IPS-18c (cell line): ENCODE measurements at regions not wholly inside any gene's neighbourhood (a gene's known extent, or its start where the extent isn't known, plus 50 kb on each side); places are given as distances from the start of the nearest gene placed in this dataset.

ENCODE experiments used
- H3K4me3 ChIP-seq: 2 replicates; pipeline ENCODE4 v1.7.0; 2013; ENCODE audit warnings: low read depth, mild to moderate bottlenecking, low read length, moderate library complexity; ENCODE audit not compliant: insufficient read depth
- H3K9me3 ChIP-seq: one replicate; pipeline ENCODE4 v1.6.1; 2013; ENCODE audit warnings: mild to moderate bottlenecking, low read length, moderate library complexity; ENCODE audit not compliant: control insufficient read depth, insufficient read depth

GRCh38 chr5:125574491-125575044, 828.1 kb upstream of the ZNF608 start:
- Histone ChIP-seq H3K9me3 (no peaks in the 10 kb centered on the region), H3K4me3 (no peak overlapping the region)

DNA sequence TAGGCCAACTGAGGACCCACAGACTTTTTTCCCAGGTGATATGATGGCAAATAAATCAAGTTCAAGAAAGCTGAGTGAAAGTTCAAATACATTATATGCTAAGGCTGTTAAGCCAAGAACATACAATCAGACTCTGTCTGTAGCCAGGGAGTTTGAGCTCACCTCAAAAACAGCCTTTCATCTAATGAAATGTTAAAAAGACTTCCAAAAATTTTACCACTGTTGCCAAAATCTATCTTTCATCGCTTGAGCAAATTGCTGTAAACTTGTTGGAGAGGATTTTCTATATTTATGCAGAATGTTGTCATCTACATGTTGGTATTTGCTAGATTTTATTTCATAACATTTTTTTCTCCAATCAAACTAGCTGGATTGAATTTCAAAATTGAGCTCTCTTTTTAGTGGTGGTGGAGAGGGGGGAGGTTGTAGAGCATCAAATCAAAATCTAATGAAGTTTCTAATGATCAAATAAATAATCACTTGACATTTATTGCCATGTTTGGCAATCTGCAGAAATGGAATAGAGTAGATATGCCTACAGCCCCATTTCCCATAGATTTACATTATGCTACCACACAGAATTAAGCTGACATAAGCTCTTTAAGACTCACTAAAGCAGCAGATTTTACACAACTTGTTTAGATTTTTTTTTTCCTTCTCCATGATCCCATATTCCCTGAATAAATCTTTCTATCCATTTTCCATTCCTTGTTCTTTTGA, 828.9 kb upstream of the ZNF608 start:
- Histone ChIP-seq H3K4me3 (no peak overlapping the region), H3K9me3 (no peaks in the 10 kb centered on the region)

DNA sequence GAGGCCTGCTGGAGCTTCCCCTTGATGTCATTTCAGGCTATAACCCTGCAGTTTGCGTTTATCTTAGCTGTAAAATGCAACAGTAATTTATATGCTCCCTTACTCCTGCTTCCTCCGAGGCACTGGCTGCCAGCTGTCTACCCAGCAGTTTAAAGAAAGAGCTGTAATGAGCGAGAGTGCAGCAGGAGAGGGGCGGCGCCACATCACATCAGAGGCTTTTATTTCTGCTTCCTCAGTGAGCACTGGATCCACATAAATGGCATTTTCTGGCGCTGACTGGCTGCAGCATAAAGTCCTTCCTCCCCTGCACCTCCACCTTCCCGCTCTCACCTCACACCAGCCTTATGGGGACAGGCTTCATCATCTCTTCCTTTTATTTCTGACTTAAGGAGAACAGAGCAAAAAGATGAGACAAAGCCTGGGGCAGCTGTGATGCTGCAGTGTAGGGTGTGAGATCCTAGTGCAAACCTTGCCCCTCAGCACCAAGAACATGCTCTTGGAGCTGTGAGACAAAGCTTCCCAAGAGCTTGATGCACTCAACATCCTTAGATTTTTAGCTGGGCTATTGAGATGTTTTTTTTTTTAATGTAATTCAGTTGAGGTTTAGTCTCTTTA, 829.6 kb upstream of the ZNF608 start:
- Histone ChIP-seq H3K9me3 (no peaks in the 10 kb centered on the region), H3K4me3 (no peak overlapping the region)

- Histone ChIP-seq H3K9me3 (no peaks in the 10 kb centered on the region), H3K4me3 (no peak overlapping the region)
Measured at GRCh38 chr5:125576822-125577221, 830.4 kb upstream of the ZNF608 start.

GRCh38 chr5:125578551-125578950, 832.1 kb upstream of the ZNF608 start:
- Histone ChIP-seq H3K4me3 (no peak overlapping the region), H3K9me3 (no peaks in the 10 kb centered on the region)

DNA sequence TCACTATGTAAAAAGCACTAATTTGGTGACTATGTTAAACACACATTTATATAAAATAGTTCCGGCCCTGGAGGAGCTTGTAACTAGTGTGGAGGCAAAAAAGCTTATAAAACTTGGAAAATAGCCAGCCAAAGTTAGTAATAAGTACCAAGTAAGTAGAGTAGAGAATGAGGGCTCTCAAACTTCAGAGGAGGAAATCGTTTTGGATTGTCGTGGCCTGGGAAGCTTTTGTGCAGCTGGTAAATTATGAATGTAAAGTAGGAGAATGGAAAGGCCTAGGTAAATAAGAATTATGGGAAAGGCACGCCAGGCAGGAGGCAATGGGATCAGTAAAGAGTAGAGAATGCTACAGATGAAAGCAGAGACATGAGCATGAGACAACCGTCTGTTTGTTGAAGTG, 832.7 kb upstream of the ZNF608 start:
- H3K4me3 ChIP-seq, result no peak overlapping the region
- H3K9me3 ChIP-seq, result no peaks in the 10 kb centered on the region

GRCh38 chr5:125581311-125581710, 834.9 kb upstream of the ZNF608 start:
- Histone ChIP-seq H3K9me3 (no peaks in the 10 kb centered on the region), H3K4me3 (no peak overlapping the region)

- Histone ChIP-seq H3K4me3 (no peak overlapping the region), H3K9me3 (no peaks in the 10 kb centered on the region)
Measured at GRCh38 chr5:125582352-125582751, 835.9 kb upstream of the ZNF608 start.

DNA sequence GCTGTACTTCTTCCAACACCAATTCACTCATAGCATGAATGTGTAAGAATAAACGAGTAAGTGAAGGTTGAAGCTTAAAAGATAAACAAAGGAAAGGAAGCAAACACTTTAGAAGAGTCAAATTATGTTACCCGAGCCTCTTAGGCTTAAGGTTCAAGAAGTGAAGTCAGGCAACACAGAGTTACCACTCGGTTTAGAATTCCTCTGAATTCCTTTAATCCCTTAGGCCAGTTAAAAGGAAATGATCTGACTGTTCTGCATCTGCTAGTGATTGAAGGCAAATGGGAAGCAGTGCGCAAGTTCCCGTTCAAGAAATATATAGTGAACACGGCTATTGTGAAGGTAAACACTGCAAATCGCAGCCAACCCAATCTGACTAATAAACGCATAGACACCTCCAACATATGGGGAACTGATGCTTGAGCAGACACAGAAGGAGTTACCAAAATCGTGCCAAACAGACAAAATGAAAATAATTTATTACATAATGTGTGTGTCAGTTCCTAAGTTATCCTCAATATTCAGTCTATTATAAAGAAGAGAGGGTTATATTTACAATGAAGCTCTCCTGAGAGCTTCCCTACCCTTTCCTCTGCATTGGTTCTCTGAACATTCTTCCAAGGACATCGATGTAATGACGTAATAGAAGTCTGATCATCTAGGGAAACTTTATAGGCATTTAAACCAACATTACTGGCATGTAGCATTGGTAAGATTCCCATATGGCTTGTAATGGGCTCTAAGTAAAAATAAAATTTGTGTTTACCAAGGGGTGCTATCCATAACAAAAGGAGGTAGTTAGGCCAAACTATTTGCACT, 837.1 kb upstream of the ZNF608 start:
- H3K9me3 ChIP-seq, result no peaks in the 10 kb centered on the region
- H3K4me3 ChIP-seq, result no peak overlapping the region

GRCh38 chr5:125584140-125584520, 837.7 kb upstream of the ZNF608 start:
- no peaks in the 10 kb centered on the region for H3K9me3 ChIP-seq
- no peak overlapping the region for H3K4me3 ChIP-seq

DNA sequence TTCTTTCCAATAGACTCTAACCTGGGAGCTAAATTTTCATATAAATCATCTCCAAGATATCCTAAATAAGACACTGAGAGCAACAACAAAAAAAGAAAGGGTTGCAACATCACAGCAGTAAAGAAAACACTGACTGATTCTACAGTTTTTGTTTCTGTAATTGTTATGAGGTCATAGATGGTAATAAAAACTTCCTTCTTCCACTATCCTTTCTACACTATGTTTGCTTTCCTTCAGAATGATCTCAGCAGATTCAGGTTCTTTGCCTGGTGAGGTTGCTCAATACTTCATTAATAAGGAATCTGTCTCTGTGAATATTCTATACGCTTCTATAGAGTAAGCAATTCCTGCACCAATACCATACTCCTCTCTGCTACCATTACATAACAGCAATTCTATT, 835.6 kb upstream of the GRAMD2B start:
- Histone ChIP-seq H3K4me3 (no peak overlapping the region), H3K9me3 (no peaks in the 10 kb centered on the region)

DNA sequence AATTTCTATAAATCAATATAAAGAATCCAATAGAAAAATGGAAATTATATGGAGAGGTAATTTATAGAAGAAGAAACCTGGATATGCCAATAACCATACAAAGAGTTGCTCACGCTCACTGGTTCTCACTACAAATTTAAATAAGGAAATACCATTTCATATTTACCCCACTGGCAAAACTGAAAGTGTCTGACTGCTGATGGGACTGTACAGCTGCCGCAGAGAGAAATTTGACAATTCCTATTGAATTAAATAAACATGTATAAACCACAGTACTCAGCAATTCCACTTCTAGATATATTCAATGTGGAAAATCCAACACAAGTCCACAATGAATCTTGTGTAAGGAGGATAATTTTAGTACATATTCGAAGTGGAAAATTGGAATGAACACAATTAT, 830.4 kb upstream of the GRAMD2B start:
- H3K9me3 ChIP-seq, result no peaks in the 10 kb centered on the region
- no peak overlapping the region for H3K4me3 ChIP-seq

- no peaks in the 10 kb centered on the region for H3K9me3 ChIP-seq
- no peak overlapping the region for H3K4me3 ChIP-seq
Measured at GRCh38 chr5:125595095-125595494, 828.1 kb upstream of the GRAMD2B start.

- H3K9me3 ChIP-seq, result no peaks in the 10 kb centered on the region
- no peak overlapping the region for H3K4me3 ChIP-seq
Measured at GRCh38 chr5:125595845-125596244, 827.4 kb upstream of the GRAMD2B start.

GRCh38 chr5:125597338-125597737, 825.9 kb upstream of the GRAMD2B start:
- Histone ChIP-seq H3K9me3 (no peaks in the 10 kb centered on the region), H3K4me3 (no peak overlapping the region)

GRCh38 chr5:125600559-125600958, 822.6 kb upstream of the GRAMD2B start:
- Histone ChIP-seq H3K4me3 (no peak overlapping the region), H3K9me3 (no peaks in the 10 kb centered on the region)

DNA sequence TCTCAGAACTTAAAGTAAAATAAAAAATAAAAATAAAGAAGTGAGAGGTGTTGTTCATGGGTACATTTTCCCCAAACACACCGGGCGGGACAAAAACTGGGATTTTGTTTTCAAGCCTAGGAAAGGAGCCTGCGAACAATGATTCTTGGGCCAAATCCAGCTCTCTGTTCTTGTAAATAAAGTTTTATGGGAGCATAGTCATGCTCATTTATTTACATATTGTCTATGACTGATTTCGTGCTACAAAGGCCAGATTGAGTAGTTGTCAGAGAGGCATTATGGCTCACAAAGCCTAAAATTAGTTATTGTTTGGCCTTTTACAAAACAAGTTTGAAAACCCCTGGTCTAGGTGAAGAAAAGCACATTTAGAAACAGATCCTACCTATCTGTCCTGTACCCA, 821.0 kb upstream of the GRAMD2B start:
- Histone ChIP-seq H3K9me3 (no peaks in the 10 kb centered on the region), H3K4me3 (no peak overlapping the region)

DNA sequence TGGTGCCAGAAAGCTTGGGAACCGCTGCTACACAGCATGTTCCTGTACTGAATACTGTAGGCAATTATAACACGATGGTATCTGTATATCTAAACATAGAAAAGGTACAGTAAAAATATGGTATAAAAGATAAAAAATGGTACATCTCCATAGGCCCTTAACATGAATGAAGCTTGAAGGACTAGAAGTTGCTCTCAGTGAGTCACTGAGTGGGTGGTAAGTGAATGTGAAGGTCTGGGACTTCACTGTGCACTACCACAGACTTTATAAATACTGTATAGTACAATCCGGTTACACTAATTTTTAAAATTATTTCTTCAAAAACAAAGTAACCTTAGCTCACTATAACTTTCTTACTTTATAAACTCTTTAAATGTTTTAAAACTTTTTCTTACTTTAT, 819.9 kb upstream of the GRAMD2B start:
- Histone ChIP-seq H3K4me3 (no peak overlapping the region), H3K9me3 (no peaks in the 10 kb centered on the region)
